ENCODE measurements at regions not wholly inside any gene's neighbourhood (a gene's known extent, or its start where the extent isn't known, plus 50 kb on each side); places are given as distances from the start of the nearest gene placed in this dataset.

GRCh38 chr5:26530305-26530704 lies 508.1 kb downstream of the CDH9 start:
- Histone ChIP-seq H3K36me3 (no peaks in the 10 kb centered on the region), H3K9me3 (peaks cover 0 to 14% (median 4%) of the 10 kb centered on the region in 8 donors), H3K4me3 (no peak overlapping the region), H3K4me1 (no peaks in the 10 kb centered on the region), H3K27me3 (replicated peaks in 1 of 7) (no peaks in the 10 kb centered on the region), H3K27ac (no peak overlapping the region)
- no peak for TF ChIP-seq POLR2AphosphoS5 (IDR thresholded peaks at IDR 0.05)
- no peak for TF ChIP-seq POLR2A (IDR thresholded peaks at IDR 0.05)
- no peak for TF ChIP-seq CTCF (IDR thresholded peaks at IDR 0.05 in 8 of 11, conservative IDR thresholded peaks at IDR 0.05 in 3 of 11)
- intact Hi-C loops (cut with DNase I; ENCODE audit: low total_unique reads), result no loop called here
- 75 to 88% (median 77%) methylated on average over 2 of the region's 2 CpGs for WGBS, 5 donors
- DNase-seq, result no peak

- Histone ChIP-seq H3K4me1 (no peaks in the 10 kb centered on the region), H3K4me3 (no peak overlapping the region), H3K9me3 (peaks cover 0 to 26% (median 9%) of the 10 kb centered on the region in 8 donors), H3K27ac (no peak overlapping the region), H3K36me3 (no peaks in the 10 kb centered on the region), H3K27me3 (replicated peaks in 1 of 7) (no peaks in the 10 kb centered on the region)
- no peak for DNase-seq
- 50 to 64% (median 59%) methylated on average over 3 of the region's 3 CpGs for WGBS, 5 donors
- intact Hi-C loops (cut with DNase I; ENCODE audit: low total_unique reads), result no loop called here
- TF ChIP-seq POLR2A (IDR thresholded peaks at IDR 0.05), result no peak
- no peak for TF ChIP-seq CTCF (IDR thresholded peaks at IDR 0.05 in 8 of 11, conservative IDR thresholded peaks at IDR 0.05 in 3 of 11)
- no peak for TF ChIP-seq POLR2AphosphoS5 (IDR thresholded peaks at IDR 0.05)
Observed at GRCh38 chr5:26519245-26519644, 519.1 kb downstream of the CDH9 start.

- H3K36me3 ChIP-seq, result no peaks in the 10 kb centered on the region
- intact Hi-C loops (cut with DNase I; ENCODE audit: low total_unique reads), result no loop called here
- no peak for DNase-seq
- no peaks in the 10 kb centered on the region for H3K4me1 ChIP-seq
- H3K27ac ChIP-seq, result no peak overlapping the region
- H3K4me3 ChIP-seq, result no peak overlapping the region
- H3K9me3 ChIP-seq, result peaks cover 0 to 16% (median 7%) of the 10 kb centered on the region in 8 donors
- no peaks in the 10 kb centered on the region for H3K27me3 ChIP-seq (replicated peaks in 1 of 7)
- TF ChIP-seq CTCF (IDR thresholded peaks at IDR 0.05 in 8 of 11, conservative IDR thresholded peaks at IDR 0.05 in 3 of 11) (no peak), POLR2A (IDR thresholded peaks at IDR 0.05) (no peak), POLR2AphosphoS5 (IDR thresholded peaks at IDR 0.05) (no peak)
- 72 to 81% (median 80%) methylated on average over 5 of the region's 5 CpGs for WGBS, 5 donors
Observed at GRCh38 chr5:26518065-26518464, 520.3 kb downstream of the CDH9 start.

- WGBS, 5 donors, result 70 to 81% (median 76%) methylated on average over 5 of the region's 5 CpGs
- no peak for DNase-seq
- Histone ChIP-seq H3K27ac (no peak overlapping the region), H3K27me3 (replicated peaks in 1 of 7) (no peaks in the 10 kb centered on the region), H3K36me3 (no peaks in the 10 kb centered on the region), H3K4me1 (no peaks in the 10 kb centered on the region), H3K9me3 (peaks cover 0 to 28% (median 17%) of the 10 kb centered on the region in 8 donors), H3K4me3 (no peak overlapping the region)
- no peak for TF ChIP-seq CTCF (IDR thresholded peaks at IDR 0.05 in 8 of 11, conservative IDR thresholded peaks at IDR 0.05 in 3 of 11)
- intact Hi-C loops (cut with DNase I; ENCODE audit: low total_unique reads), result no loop called here
Observed at GRCh38 chr5:26498972-26499371, 539.4 kb downstream of the CDH9 start.

Measured in spleen (tissue), 11 donors.